ENCODE measurements at regions not wholly inside any gene's neighbourhood (a gene's known extent, or its start where the extent isn't known, plus 50 kb on each side); places are given as distances from the start of the nearest gene placed in this dataset.

- Histone ChIP-seq H2AFZ (no peak overlapping the region), H3K4me1 (replicated peaks; ENCODE audit: insufficient read depth) (no peaks in the 10 kb centered on the region), H3K27ac (no peak overlapping the region), H3K9me3 (ENCODE audit: insufficient read depth, low read depth) (peaks cover 5% of the 10 kb centered on the region; the same call in 1 of the 2 replicates), H3K79me2 (ENCODE audit: low read depth) (no peaks in the 10 kb centered on the region), H3K4me2 (no peak overlapping the region), H3K36me3 (ENCODE audit: low read depth) (no peaks in the 10 kb centered on the region), H3F3A (ENCODE audit: insufficient read depth, low read depth) (no peaks in the 10 kb centered on the region), H3K27me3 (ENCODE audit: insufficient read depth, low read depth) (peaks cover 64% of the 10 kb centered on the region), H4K20me1 (ENCODE audit: insufficient read depth) (no peaks in the 10 kb centered on the region; the same call in 1 of the 2 replicates), H3K4me3 (no peak overlapping the region), H3K9me2 (ENCODE audit: insufficient read depth) (no peaks in the 10 kb centered on the region)
- CTCF ChIA-PET: no interaction called here
- DNase-seq: peak in 1 of 2 experiments; percentile 38
- TF ChIP-seq CTCF (conservative IDR thresholded peaks at IDR 0.05): no peak
- no peak for TF ChIP-seq EZH2 (IDR thresholded peaks at IDR 0.05; ENCODE audit: low read depth)
- POLR2A ChIA-PET (ENCODE audit: unreplicated experiment): no interaction called here
- BruUV-seq (replicated peaks): no TSS peak
- intact Hi-C loops (cut with micrococcal nuclease; ENCODE audit: unreplicated experiment): no loop called here
These were observed 436.7 kb downstream of the FGF9 start for GRCh38 chr13:22107549-22107948.

GRCh38 chr13:22108283-22108942 is 437.5 kb downstream of the FGF9 start:
- Histone ChIP-seq H3K4me1 (replicated peaks; ENCODE audit: insufficient read depth) (no peaks in the 10 kb centered on the region), H3K36me3 (ENCODE audit: low read depth) (no peaks in the 10 kb centered on the region), H4K20me1 (ENCODE audit: insufficient read depth) (no peaks in the 10 kb centered on the region; the same call in 1 of the 2 replicates), H3K9me2 (ENCODE audit: insufficient read depth) (no peaks in the 10 kb centered on the region), H3K9me3 (ENCODE audit: insufficient read depth, low read depth) (peaks cover 5% of the 10 kb centered on the region; the same call in 1 of the 2 replicates), H3K4me3 (no peak overlapping the region), H3K27ac (no peak overlapping the region), H3F3A (ENCODE audit: insufficient read depth, low read depth) (no peaks in the 10 kb centered on the region), H3K79me2 (ENCODE audit: low read depth) (no peaks in the 10 kb centered on the region), H2AFZ (no peak overlapping the region), H3K27me3 (ENCODE audit: insufficient read depth, low read depth) (peaks cover 73% of the 10 kb centered on the region), H3K4me2 (no peak overlapping the region)
- BruUV-seq (replicated peaks): no TSS peak
- intact Hi-C loops (cut with micrococcal nuclease; ENCODE audit: unreplicated experiment): no loop called here
- POLR2A ChIA-PET (ENCODE audit: unreplicated experiment): no interaction called here
- TF ChIP-seq CTCF (conservative IDR thresholded peaks at IDR 0.05) (no peak), EZH2 (IDR thresholded peaks at IDR 0.05; ENCODE audit: low read depth) (no peak)
- no peak for DNase-seq
- CTCF ChIA-PET: no interaction called here

- POLR2A ChIA-PET (ENCODE audit: unreplicated experiment): no interaction called here
- no peak for DNase-seq
- CTCF ChIA-PET: no interaction called here
These were observed 438.1 kb downstream of the FGF9 start for GRCh38 chr13:22108979-22109378.

More at GRCh38 chr13:22108979-22109378, 438.1 kb downstream of the FGF9 start:
- Histone ChIP-seq H3K36me3 (ENCODE audit: low read depth) (no peaks in the 10 kb centered on the region), H3K4me1 (replicated peaks; ENCODE audit: insufficient read depth) (no peaks in the 10 kb centered on the region), H4K20me1 (ENCODE audit: insufficient read depth) (no peaks in the 10 kb centered on the region; the same call in 1 of the 2 replicates), H3K27me3 (ENCODE audit: insufficient read depth, low read depth) (peaks cover 70% of the 10 kb centered on the region), H3F3A (ENCODE audit: insufficient read depth, low read depth) (no peaks in the 10 kb centered on the region), H3K4me3 (no peak overlapping the region), H3K9me3 (ENCODE audit: insufficient read depth, low read depth) (peaks cover 5% of the 10 kb centered on the region; the same call in 1 of the 2 replicates), H3K9me2 (ENCODE audit: insufficient read depth) (no peaks in the 10 kb centered on the region), H3K4me2 (no peak overlapping the region), H2AFZ (no peak overlapping the region), H3K27ac (no peak overlapping the region), H3K79me2 (ENCODE audit: low read depth) (no peaks in the 10 kb centered on the region)
- no peak for TF ChIP-seq CTCF (conservative IDR thresholded peaks at IDR 0.05)
- TF ChIP-seq EZH2 (IDR thresholded peaks at IDR 0.05; ENCODE audit: low read depth): no peak
- BruUV-seq (replicated peaks): no TSS peak
- intact Hi-C loops (cut with micrococcal nuclease; ENCODE audit: unreplicated experiment): no loop called here
